H9 (cell line): ENCODE measurements at regions not wholly inside any gene's neighbourhood (a gene's known extent, or its start where the extent isn't known, plus 50 kb on each side); places are given as distances from the start of the nearest gene placed in this dataset.

Experiments used
- DNase-seq: peaks from one replicate; pipeline ENCODE4 v3.0.0-alpha.2; 2017
- H2AFZ ChIP-seq: one replicate; pipeline ENCODE4 v1.6.1; 2013; ENCODE audit warnings: mild to moderate bottlenecking, low read length, control low read depth, moderate library complexity
- H2AK5ac ChIP-seq: 2 replicates; pipeline ENCODE4 v1.6.1; 2013; ENCODE audit warnings: low read length, control low read depth, mixed read lengths; ENCODE audit not compliant: insufficient read length
- H2BK120ac ChIP-seq: one replicate; pipeline ENCODE4 v1.6.1; 2013; ENCODE audit warnings: low read depth, mild to moderate bottlenecking, low read length, control low read depth, inconsistent platforms; ENCODE audit not compliant: poor library complexity, severe bottlenecking
- H2BK12ac ChIP-seq: 2 replicates; pipeline ENCODE4 v1.6.1; 2013; ENCODE audit warnings: low read length, control low read depth, mixed read lengths, low read depth; ENCODE audit not compliant: insufficient read length
- H2BK15ac ChIP-seq: 2 replicates; pipeline ENCODE4 v1.6.1; 2013; ENCODE audit warnings: low read depth, low read length, control low read depth
- H2BK20ac ChIP-seq: one replicate; pipeline ENCODE4 v1.6.1; 2013; ENCODE audit warnings: low read depth, mild to moderate bottlenecking, low read length, control low read depth, inconsistent platforms; ENCODE audit not compliant: poor library complexity, severe bottlenecking
- H2BK5ac ChIP-seq: 2 replicates; pipeline ENCODE4 v1.6.1; 2013; ENCODE audit warnings: low read length, control low read depth, mixed read lengths; ENCODE audit not compliant: insufficient read length
- H3K14ac ChIP-seq: 2 replicates; pipeline ENCODE4 v1.6.1; 2013; ENCODE audit warnings: low read length, control low read depth; ENCODE audit not compliant: insufficient read depth
- H3K18ac ChIP-seq: 2 replicates; pipeline ENCODE4 v1.6.1; 2013; ENCODE audit warnings: low read depth, mild to moderate bottlenecking, mixed read lengths, low read length, control low read depth; ENCODE audit not compliant: insufficient read length
- H3K23ac ChIP-seq: 2 replicates; pipeline ENCODE4 v1.6.1; 2013; ENCODE audit warnings: low read length, control low read depth, mixed read lengths, low read depth; ENCODE audit not compliant: insufficient read length
- H3K23me2 ChIP-seq: 2 replicates; pipeline ENCODE4 v1.6.1; 2013; ENCODE audit warnings: low read depth, mild to moderate bottlenecking, mixed read lengths, low read length, control low read depth; ENCODE audit not compliant: insufficient read length, poor library complexity, severe bottlenecking
- H3K27ac ChIP-seq: 2 replicates; pipeline ENCODE4 v1.5.1; 2013; ENCODE audit warnings: low read length, control low read depth, mixed read lengths, low read depth; ENCODE audit not compliant: insufficient read length
- H3K27me3 ChIP-seq: 2 replicates; pipeline ENCODE4 v1.6.1; 2013; ENCODE audit warnings: low read length, control low read depth, inconsistent platforms; ENCODE audit not compliant: insufficient read depth
- H3K4ac ChIP-seq: 2 replicates; pipeline ENCODE4 v1.6.1; 2013; ENCODE audit warnings: low read depth, mild to moderate bottlenecking, control low read depth, inconsistent platforms, low read length, moderate library complexity
- H3K4me1 ChIP-seq: 2 replicates; pipeline ENCODE4 v1.6.1; 2013; ENCODE audit warnings: low read length, control low read depth, inconsistent platforms; ENCODE audit not compliant: insufficient read depth
- H3K4me2 ChIP-seq: 2 replicates; pipeline ENCODE4 v1.6.1; 2013; ENCODE audit warnings: low read length, control low read depth, mixed read lengths; ENCODE audit not compliant: insufficient read length, insufficient read depth
- H3K56ac ChIP-seq: 2 replicates; pipeline ENCODE4 v1.6.1; 2013; ENCODE audit warnings: low read depth, mild to moderate bottlenecking, mixed read lengths, low read length, control low read depth; ENCODE audit not compliant: insufficient read length
- H3K79me1 ChIP-seq: 2 replicates; pipeline ENCODE4 v1.6.1; 2013; ENCODE audit warnings: low read depth, mild to moderate bottlenecking, moderate library complexity, low read length, control low read depth, inconsistent platforms; ENCODE audit not compliant: insufficient read depth, poor library complexity, severe bottlenecking
- H3K79me2 ChIP-seq: 2 replicates; pipeline ENCODE4 v1.6.1; 2013; ENCODE audit warnings: low read length, control low read depth, inconsistent platforms; ENCODE audit not compliant: insufficient read depth
- H3K9ac ChIP-seq: 2 replicates; pipeline ENCODE4 v1.6.1; 2013; ENCODE audit warnings: low read length, control low read depth, mixed read lengths; ENCODE audit not compliant: insufficient read length; ENCODE audit errors: extremely low read depth
- H3K9me3 ChIP-seq: one replicate; pipeline ENCODE4 v1.6.1; 2013; ENCODE audit warnings: low read depth, low read length, inconsistent platforms; ENCODE audit not compliant: control insufficient read depth
- H3T11ph ChIP-seq: one replicate; pipeline ENCODE4 v1.6.1; 2013; ENCODE audit warnings: mild to moderate bottlenecking, low read length, control low read depth, inconsistent platforms
- H4K20me1 ChIP-seq: one replicate; pipeline ENCODE4 v1.6.1; 2013; ENCODE audit not compliant: control insufficient read depth, insufficient read length, insufficient read depth
- H4K5ac ChIP-seq: 2 replicates; pipeline ENCODE4 v1.6.1; 2013; ENCODE audit warnings: low read depth, mild to moderate bottlenecking, mixed read lengths, low read length, control low read depth; ENCODE audit not compliant: insufficient read length
- H4K8ac ChIP-seq: replicated peaks from 2 replicates; pipeline ENCODE4 v1.6.1; 2013; ENCODE audit warnings: low read length, control low read depth, mixed read lengths, low read depth; ENCODE audit not compliant: insufficient read length
- H4K91ac ChIP-seq: 2 replicates; pipeline ENCODE4 v1.6.1; 2013; ENCODE audit warnings: low read depth, mild to moderate bottlenecking, moderate library complexity, mixed read lengths, low read length, control low read depth; ENCODE audit not compliant: insufficient read length
- H3K27ac Mint-ChIP-seq, 3 experiments: 2 replicates in 2 of 3; 3 replicates in 1 of 3; pipeline ENCODE4 v1.8.0; 2020 to 2021; ENCODE audit warnings: mixed read lengths in 3 of 3, mild to moderate bottlenecking in 1 of 3, moderate library complexity in 1 of 3
- H3K27me3 Mint-ChIP-seq: 2 replicates; pipeline ENCODE4 v1.8.0; 2021; ENCODE audit warnings: low read depth, mild to moderate bottlenecking, moderate library complexity, mixed read lengths
- H3K36me3 Mint-ChIP-seq, 3 experiments: 2 replicates in 2 of 3; 3 replicates in 1 of 3; pipeline ENCODE4 v1.8.0; 2020 to 2021; ENCODE audit warnings: low read depth in 3 of 3, mixed read lengths in 3 of 3; ENCODE audit not compliant: insufficient read depth in 1 of 3
- H3K4me1 Mint-ChIP-seq, 2 experiments: 2 replicates each; pipeline ENCODE4 v1.8.0; 2020; ENCODE audit warnings: mixed read lengths in 2 of 2
- H3K4me3 Mint-ChIP-seq, 2 experiments: 2 replicates in 1 of 2; 3 replicates in 1 of 2; pipeline ENCODE4 v1.8.0; 2020 to 2021; ENCODE audit warnings: mild to moderate bottlenecking in 2 of 2, mixed read lengths in 2 of 2, moderate library complexity in 1 of 2
- H3K9me3 Mint-ChIP-seq, 2 experiments: 2 replicates in 1 of 2; 3 replicates in 1 of 2; pipeline ENCODE4 v1.8.0; 2020; ENCODE audit warnings: mild to moderate bottlenecking in 2 of 2, mixed read lengths in 2 of 2, moderate library complexity in 1 of 2
- WGBS: extraction: QIAGEN DNeasy Blood & Tissue Kit; methylation state at CpG from one replicate; pipeline ENCODE4 v1.1.7; 2013; ENCODE audit warnings: missing lambda C conversion rate, low lambda C conversion rate, mixed read lengths; ENCODE audit not compliant: insufficient read length; ENCODE audit errors: extremely low coverage; 5-methylcytosine and 5-hydroxymethylcytosine counted together
- TF ChIP-seq, protein P1 (sequence below): fragments of 200-600 bp; sonication (generic); conservative IDR thresholded peaks from 3 replicates; pipeline ENCODE4 v1.8.0; 2021; ENCODE audit warnings: antibody characterized with exemption, mild to moderate bottlenecking

DNA sequence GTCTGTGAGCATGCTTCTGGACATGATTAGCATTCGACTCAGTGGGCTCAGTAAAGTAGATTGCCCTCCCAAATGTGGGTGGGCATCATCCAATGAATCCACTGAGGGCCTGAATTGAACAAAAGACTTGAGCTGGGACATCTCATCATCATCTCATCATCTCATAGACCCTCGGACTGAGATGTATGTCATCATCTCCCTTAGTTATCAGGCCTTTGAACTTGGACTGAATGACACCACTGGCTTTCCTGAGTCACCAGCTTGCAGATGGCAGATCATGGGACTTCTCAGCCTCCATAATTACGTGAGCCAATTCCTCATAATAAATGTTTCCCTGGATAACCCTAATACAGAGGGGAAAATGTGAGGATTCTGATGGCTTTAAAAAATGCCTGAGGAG lies 128.3 kb upstream of the LSM8 start:
- Histone ChIP-seq H3K4ac (no peak overlapping the region), H3K4me1 (no peaks in the 10 kb centered on the region), H2BK5ac (no peak overlapping the region), H3K4me2 (no peak overlapping the region), H2BK15ac (no peak overlapping the region), H3K23ac (no peak overlapping the region), H3K27ac (no peak overlapping the region), H3K79me1 (no peaks in the 10 kb centered on the region), H2AFZ (no peak overlapping the region), H2AK5ac (no peak overlapping the region), H3K18ac (no peak overlapping the region), H3K14ac (no peak overlapping the region), H2BK12ac (no peak overlapping the region), H2BK20ac (no peak overlapping the region), H3K9ac (no peak overlapping the region), H4K8ac (no peak overlapping the region), H4K91ac (no peak overlapping the region), H3K9me3 (no peaks in the 10 kb centered on the region), H3K27me3 (no peaks in the 10 kb centered on the region; the same call in 1 of the 2 replicates), H4K20me1 (no peaks in the 10 kb centered on the region), H2BK120ac (no peak overlapping the region), H3K23me2 (no peaks in the 10 kb centered on the region), H3K56ac (no peak overlapping the region), H4K5ac (no peak overlapping the region), H3T11ph (no peak overlapping the region), H3K79me2 (no peaks in the 10 kb centered on the region)
- no peaks in the 10 kb centered on the region for H3K9me3 Mint-ChIP-seq
- TF ChIP-seq, protein P1, sequence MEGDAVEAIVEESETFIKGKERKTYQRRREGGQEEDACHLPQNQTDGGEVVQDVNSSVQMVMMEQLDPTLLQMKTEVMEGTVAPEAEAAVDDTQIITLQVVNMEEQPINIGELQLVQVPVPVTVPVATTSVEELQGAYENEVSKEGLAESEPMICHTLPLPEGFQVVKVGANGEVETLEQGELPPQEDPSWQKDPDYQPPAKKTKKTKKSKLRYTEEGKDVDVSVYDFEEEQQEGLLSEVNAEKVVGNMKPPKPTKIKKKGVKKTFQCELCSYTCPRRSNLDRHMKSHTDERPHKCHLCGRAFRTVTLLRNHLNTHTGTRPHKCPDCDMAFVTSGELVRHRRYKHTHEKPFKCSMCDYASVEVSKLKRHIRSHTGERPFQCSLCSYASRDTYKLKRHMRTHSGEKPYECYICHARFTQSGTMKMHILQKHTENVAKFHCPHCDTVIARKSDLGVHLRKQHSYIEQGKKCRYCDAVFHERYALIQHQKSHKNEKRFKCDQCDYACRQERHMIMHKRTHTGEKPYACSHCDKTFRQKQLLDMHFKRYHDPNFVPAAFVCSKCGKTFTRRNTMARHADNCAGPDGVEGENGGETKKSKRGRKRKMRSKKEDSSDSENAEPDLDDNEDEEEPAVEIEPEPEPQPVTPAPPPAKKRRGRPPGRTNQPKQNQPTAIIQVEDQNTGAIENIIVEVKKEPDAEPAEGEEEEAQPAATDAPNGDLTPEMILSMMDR = no peak
- WGBS = no CpG with 5 or more reads among the region's 3 CpGs
- H3K27ac Mint-ChIP-seq = no peak overlapping the region
- no peak overlapping the region for H3K4me3 Mint-ChIP-seq
- no peaks in the 10 kb centered on the region for H3K27me3 Mint-ChIP-seq
- DNase-seq = no peak
- no peaks in the 10 kb centered on the region for H3K36me3 Mint-ChIP-seq
- H3K4me1 Mint-ChIP-seq = peaks cover 0 to 4% of the 10 kb centered on the region in 2 experiments; a peak in 3 of 4 replicates
